ENCODE measurements at regions not wholly inside any gene's neighbourhood (a gene's known extent, or its start where the extent isn't known, plus 50 kb on each side); places are given as distances from the start of the nearest gene placed in this dataset.

DNA sequence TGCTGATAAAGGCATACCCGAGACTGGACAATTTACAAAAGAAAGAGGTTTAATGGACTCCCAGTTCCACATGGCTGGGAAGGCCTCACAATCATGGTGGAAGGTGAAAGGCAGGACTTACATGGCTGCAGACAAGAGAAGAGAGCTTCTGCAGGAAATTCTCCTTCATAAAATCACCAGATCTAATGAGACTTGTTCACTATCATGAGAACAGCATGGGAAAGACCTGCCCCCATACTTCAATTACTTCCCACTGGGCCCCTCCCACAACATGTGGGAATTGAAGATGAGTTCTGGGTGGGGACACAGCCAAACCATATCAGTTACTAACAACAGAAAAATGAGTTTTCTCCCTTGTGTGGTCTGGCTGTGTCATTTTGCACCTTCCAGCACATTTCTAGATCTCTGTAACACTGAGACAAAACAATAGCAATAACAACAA, 741.4 kb downstream of the KCNT2 start:
- Histone ChIP-seq H2AFZ (no peak overlapping the region), H3K9me3 (ENCODE audit: low read depth) (no peaks in the 10 kb centered on the region), H3K27me3 (no peaks in the 10 kb centered on the region), H3K4me1 (ENCODE audit: insufficient read depth) (no peaks in the 10 kb centered on the region), H3K4me2 (no peak overlapping the region), H4K20me1 (ENCODE audit: insufficient read depth, poor library complexity, severe bottlenecking) (no peaks in the 10 kb centered on the region), H3K4me3 (no peak overlapping the region), H3K36me3 (replicated peaks; ENCODE audit: insufficient read depth, low read depth) (no peaks in the 10 kb centered on the region), H3K79me2 (no peaks in the 10 kb centered on the region), H3K27ac (no peak overlapping the region), H3K9me2 (replicated peaks; ENCODE audit: insufficient read depth) (no peaks in the 10 kb centered on the region)
- TF ChIP-seq, protein P1, sequence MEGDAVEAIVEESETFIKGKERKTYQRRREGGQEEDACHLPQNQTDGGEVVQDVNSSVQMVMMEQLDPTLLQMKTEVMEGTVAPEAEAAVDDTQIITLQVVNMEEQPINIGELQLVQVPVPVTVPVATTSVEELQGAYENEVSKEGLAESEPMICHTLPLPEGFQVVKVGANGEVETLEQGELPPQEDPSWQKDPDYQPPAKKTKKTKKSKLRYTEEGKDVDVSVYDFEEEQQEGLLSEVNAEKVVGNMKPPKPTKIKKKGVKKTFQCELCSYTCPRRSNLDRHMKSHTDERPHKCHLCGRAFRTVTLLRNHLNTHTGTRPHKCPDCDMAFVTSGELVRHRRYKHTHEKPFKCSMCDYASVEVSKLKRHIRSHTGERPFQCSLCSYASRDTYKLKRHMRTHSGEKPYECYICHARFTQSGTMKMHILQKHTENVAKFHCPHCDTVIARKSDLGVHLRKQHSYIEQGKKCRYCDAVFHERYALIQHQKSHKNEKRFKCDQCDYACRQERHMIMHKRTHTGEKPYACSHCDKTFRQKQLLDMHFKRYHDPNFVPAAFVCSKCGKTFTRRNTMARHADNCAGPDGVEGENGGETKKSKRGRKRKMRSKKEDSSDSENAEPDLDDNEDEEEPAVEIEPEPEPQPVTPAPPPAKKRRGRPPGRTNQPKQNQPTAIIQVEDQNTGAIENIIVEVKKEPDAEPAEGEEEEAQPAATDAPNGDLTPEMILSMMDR (IDR thresholded peaks at IDR 0.05; ENCODE audit: poor library complexity): no peak
- TF ChIP-seq EZH2 (IDR thresholded peaks at IDR 0.05; ENCODE audit: borderline replicate concordance): no peak
- TF ChIP-seq EZH2phosphoT487 (IDR thresholded peaks at IDR 0.05; ENCODE audit: low read depth, severe bottlenecking, unreplicated experiment): no peak
- 85% methylated on average over 1 of the region's 1 CpG for WGBS (ENCODE audit: low lambda C conversion rate, missing lambda C conversion rate)
- no peak for DNase-seq (ENCODE audit: low spot score)

DNA sequence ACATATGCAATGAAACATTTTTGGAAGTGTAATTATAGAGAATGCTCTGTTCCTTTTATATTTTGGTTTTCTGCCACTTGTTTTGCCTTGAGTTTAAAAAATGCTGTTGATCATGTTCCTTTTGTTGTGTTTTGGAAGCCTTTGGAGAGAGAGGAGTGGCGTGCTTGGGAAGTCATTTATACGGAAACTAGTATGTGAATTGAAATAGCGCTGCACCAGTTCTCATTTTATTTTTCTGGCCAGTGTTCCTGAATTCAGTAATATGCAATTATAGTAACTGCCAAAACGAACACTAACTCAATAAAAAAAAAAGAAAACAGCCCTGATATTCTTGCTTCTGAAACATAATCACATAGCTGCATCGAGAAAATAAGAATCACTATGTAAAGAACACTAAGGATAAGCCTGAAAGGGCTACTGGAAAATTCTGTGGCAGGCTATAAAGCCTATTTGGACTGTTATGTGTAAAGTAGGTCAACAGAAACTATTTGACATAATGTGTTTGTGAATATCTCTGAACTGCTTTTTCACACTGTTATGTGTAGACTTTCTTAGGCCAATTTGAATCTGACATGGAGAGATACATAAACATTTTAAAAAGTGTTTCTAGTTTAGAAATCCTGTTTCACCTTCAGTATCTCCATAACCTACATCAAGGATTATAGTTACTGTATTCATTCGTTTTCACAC, 742.0 kb downstream of the KCNT2 start:
- no peaks in the 10 kb centered on the region for H3K9me2 ChIP-seq (replicated peaks; ENCODE audit: insufficient read depth)
- no peaks in the 10 kb centered on the region for H3K27me3 ChIP-seq
- no peaks in the 10 kb centered on the region for H4K20me1 ChIP-seq (ENCODE audit: insufficient read depth, poor library complexity, severe bottlenecking)
- H3K4me3 ChIP-seq: no peak overlapping the region
- H3K36me3 ChIP-seq (replicated peaks; ENCODE audit: insufficient read depth, low read depth): no peaks in the 10 kb centered on the region
- no peak for DNase-seq (ENCODE audit: low spot score)
- H3K4me2 ChIP-seq: no peak overlapping the region
- WGBS (ENCODE audit: low lambda C conversion rate, missing lambda C conversion rate): 84% methylated on average over 6 of the region's 6 CpGs
- no peaks in the 10 kb centered on the region for H3K9me3 ChIP-seq (ENCODE audit: low read depth)
- no peak overlapping the region for H3K27ac ChIP-seq
- H3K79me2 ChIP-seq: no peaks in the 10 kb centered on the region
- TF ChIP-seq EZH2phosphoT487 (IDR thresholded peaks at IDR 0.05; ENCODE audit: low read depth, severe bottlenecking, unreplicated experiment) (no peak), EZH2 (IDR thresholded peaks at IDR 0.05; ENCODE audit: borderline replicate concordance) (no peak)
- no peak overlapping the region for H2AFZ ChIP-seq
- H3K4me1 ChIP-seq (ENCODE audit: insufficient read depth): no peaks in the 10 kb centered on the region

DNA sequence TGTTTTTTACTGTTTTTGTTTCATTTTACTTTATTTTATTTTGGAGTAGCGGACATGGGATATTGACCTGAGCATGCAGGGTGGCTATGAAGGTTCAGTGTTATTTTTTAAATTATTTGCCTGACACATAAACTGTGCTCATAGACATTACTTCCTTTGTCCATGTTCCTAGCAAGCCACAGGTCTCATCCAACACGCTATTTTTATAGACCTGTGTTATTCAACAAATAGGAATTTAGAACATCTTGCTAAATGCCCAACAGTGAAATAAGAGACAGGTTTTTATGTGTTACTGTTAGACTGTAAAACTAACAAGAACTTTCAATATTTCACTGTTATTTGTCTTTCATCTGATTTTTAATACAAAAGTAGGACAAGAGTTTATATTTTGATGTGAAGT, 756.4 kb downstream of the KCNT2 start:
- Histone ChIP-seq H3K79me2 (no peaks in the 10 kb centered on the region), H3K9me3 (ENCODE audit: low read depth) (no peaks in the 10 kb centered on the region), H3K36me3 (replicated peaks; ENCODE audit: insufficient read depth, low read depth) (no peaks in the 10 kb centered on the region), H3K9me2 (replicated peaks; ENCODE audit: insufficient read depth) (no peaks in the 10 kb centered on the region), H3K27me3 (no peaks in the 10 kb centered on the region), H3K4me1 (ENCODE audit: insufficient read depth) (no peaks in the 10 kb centered on the region), H3K4me3 (no peak overlapping the region), H3K4me2 (no peak overlapping the region), H4K20me1 (ENCODE audit: insufficient read depth, poor library complexity, severe bottlenecking) (no peaks in the 10 kb centered on the region), H3K27ac (no peak overlapping the region), H2AFZ (no peak overlapping the region)
- TF ChIP-seq EZH2phosphoT487 (IDR thresholded peaks at IDR 0.05; ENCODE audit: low read depth, severe bottlenecking, unreplicated experiment): no peak
- no peak for TF ChIP-seq EZH2 (IDR thresholded peaks at IDR 0.05; ENCODE audit: borderline replicate concordance)
- TF ChIP-seq, protein P1 (IDR thresholded peaks at IDR 0.05; ENCODE audit: poor library complexity): no peak
- WGBS (ENCODE audit: low lambda C conversion rate, missing lambda C conversion rate): 84% methylated on average over 2 of the region's 2 CpGs
- no peak for DNase-seq (ENCODE audit: low spot score)

DNA sequence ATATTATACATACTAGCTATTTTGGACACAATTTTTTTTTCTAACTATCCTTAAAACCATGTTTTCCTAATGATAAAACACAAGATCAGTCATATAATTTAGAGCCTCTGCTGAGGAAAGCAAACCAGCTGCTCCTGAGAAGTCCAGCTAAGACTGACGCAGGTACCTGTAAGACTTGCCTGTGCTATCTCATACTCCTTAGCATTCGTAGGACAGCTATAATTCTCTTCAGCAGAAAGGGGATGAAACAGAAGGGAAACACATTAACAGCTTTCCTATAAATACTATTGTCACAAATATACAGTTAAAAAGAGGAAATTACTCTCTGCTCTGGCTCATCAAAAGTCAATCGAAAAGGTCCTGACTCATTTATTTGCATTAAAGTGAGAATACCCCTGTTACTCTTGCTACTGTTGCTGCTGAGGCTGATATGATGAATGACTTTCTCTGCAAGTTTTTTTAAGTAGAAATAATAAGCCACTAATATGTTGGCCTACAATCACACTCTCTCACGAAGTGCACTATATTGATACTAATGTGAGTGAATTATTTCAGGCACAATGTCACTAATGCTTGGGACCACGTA, 757.1 kb downstream of the KCNT2 start:
- Histone ChIP-seq H3K4me2 (no peak overlapping the region), H3K9me3 (ENCODE audit: low read depth) (no peaks in the 10 kb centered on the region), H2AFZ (no peak overlapping the region), H3K36me3 (replicated peaks; ENCODE audit: insufficient read depth, low read depth) (no peaks in the 10 kb centered on the region), H3K4me3 (no peak overlapping the region), H3K4me1 (ENCODE audit: insufficient read depth) (no peaks in the 10 kb centered on the region), H3K27ac (no peak overlapping the region), H3K9me2 (replicated peaks; ENCODE audit: insufficient read depth) (no peaks in the 10 kb centered on the region), H3K27me3 (no peaks in the 10 kb centered on the region), H3K79me2 (no peaks in the 10 kb centered on the region), H4K20me1 (ENCODE audit: insufficient read depth, poor library complexity, severe bottlenecking) (no peaks in the 10 kb centered on the region)
- 73% methylated on average over 5 of the region's 5 CpGs for WGBS (ENCODE audit: low lambda C conversion rate, missing lambda C conversion rate)
- TF ChIP-seq EZH2phosphoT487 (IDR thresholded peaks at IDR 0.05; ENCODE audit: low read depth, severe bottlenecking, unreplicated experiment): no peak
- no peak for TF ChIP-seq EZH2 (IDR thresholded peaks at IDR 0.05; ENCODE audit: borderline replicate concordance)
- TF ChIP-seq, protein P1 (IDR thresholded peaks at IDR 0.05; ENCODE audit: poor library complexity): no peak
- DNase-seq (ENCODE audit: low spot score): no peak
